ENCODE measurements at regions not wholly inside any gene's neighbourhood (a gene's known extent, or its start where the extent isn't known, plus 50 kb on each side); places are given as distances from the start of the nearest gene placed in this dataset.

- ChIA-PET POLR2A (no interaction called here), CTCF (interaction anchor here (1.1 kb wide), 1 partner anchor 10 kb away, joined by 3 read pairs; no protein-coding TSS in a partner anchor)
- Histone ChIP-seq H3K36me3 (ENCODE audit: control insufficient read depth in 2 of 2, extremely low read depth in 1 of 2, insufficient read depth in 2 of 2, low read length in 2 of 2) (no peaks in the 10 kb centered on the region), H3K4me3 (replicated peaks in 1 of 3; ENCODE audit: insufficient read depth in 1 of 3, low read depth in 1 of 3, low read length in 3 of 3) (no peak overlapping the region), H3K4me2 (ENCODE audit: insufficient read depth, low read length) (no peak overlapping the region), H3K9ac (replicated peaks; ENCODE audit: extremely low read depth, insufficient read depth, low read length) (no peak overlapping the region), H3K27ac (ENCODE audit: insufficient read depth, low read depth, low read length) (no peak overlapping the region), H3K4me1 (ENCODE audit: control insufficient read depth, extremely low read depth, insufficient read depth, low read length) (no peaks in the 10 kb centered on the region), H3K79me2 (ENCODE audit: control insufficient read depth, insufficient read depth, low read length) (no peaks in the 10 kb centered on the region), H4K20me1 (replicated peaks; ENCODE audit: control insufficient read depth, extremely low read depth, insufficient read depth, low read length) (no peaks in the 10 kb centered on the region), H3K9me3 (replicated peaks; ENCODE audit: control insufficient read depth, insufficient read depth, low read length) (no peaks in the 10 kb centered on the region), H2AFZ (ENCODE audit: low read depth, low read length) (no peak overlapping the region), H3K9me1 (replicated peaks; ENCODE audit: control insufficient read depth, extremely low read depth, insufficient read depth, low read length) (no peaks in the 10 kb centered on the region), H3K27me3 (ENCODE audit: control insufficient read depth in 2 of 2, insufficient read depth in 2 of 2, low read length in 2 of 2) (no peaks in the 10 kb centered on the region)
- intact Hi-C loops (cut with micrococcal nuclease) = no loop called here
- dilution Hi-C loops (cut with MboI; ENCODE audit: extremely low pct_ligation_motif_present, low sequenced_read_pairs) = no loop called here
- TF ChIP-seq FOS (IDR thresholded peaks at IDR 0.05; ENCODE audit: borderline replicate concordance, insufficient read depth, low read length) (no peak), POLR2AphosphoS5 (IDR thresholded peaks at IDR 0.05; ENCODE audit: insufficient read depth, low read depth, low read length) (no peak), EZH2 (IDR thresholded peaks at IDR 0.05; ENCODE audit: borderline replicate concordance, low read depth, low read length, severe bottlenecking) (no peak), MYC (IDR thresholded peaks at IDR 0.05; ENCODE audit: low read depth, low read length) (no peak), GATA2 (IDR thresholded peaks at IDR 0.05; ENCODE audit: insufficient read depth, insufficient read length, low read depth, low read length) (no peak), CTCF (IDR thresholded peaks at IDR 0.05; ENCODE audit: extremely low read depth in 1 of 2, insufficient read depth in 1 of 2, low read depth in 1 of 2, low read length in 2 of 2) (no peak), JUN (IDR thresholded peaks at IDR 0.05; ENCODE audit: borderline replicate concordance, insufficient read depth, insufficient read length, low read depth) (no peak), MAX (IDR thresholded peaks at IDR 0.05; ENCODE audit: insufficient read depth, insufficient read length) (no peak), POLR2A (IDR thresholded peaks at IDR 0.05; ENCODE audit: low read depth, low read length) (no peak)
- DNase-seq (ENCODE audit: low read depth, low spot score) (no peak), FAIRE-seq (no peak)
- BruUV-seq (replicated peaks) = no TSS peak
Observed at GRCh38 chr2:128374001-128374710, 55.5 kb upstream of the HS6ST1 start.
